ENCODE measurements at regions not wholly inside any gene's neighbourhood (a gene's known extent, or its start where the extent isn't known, plus 50 kb on each side); places are given as distances from the start of the nearest gene placed in this dataset.

DNA sequence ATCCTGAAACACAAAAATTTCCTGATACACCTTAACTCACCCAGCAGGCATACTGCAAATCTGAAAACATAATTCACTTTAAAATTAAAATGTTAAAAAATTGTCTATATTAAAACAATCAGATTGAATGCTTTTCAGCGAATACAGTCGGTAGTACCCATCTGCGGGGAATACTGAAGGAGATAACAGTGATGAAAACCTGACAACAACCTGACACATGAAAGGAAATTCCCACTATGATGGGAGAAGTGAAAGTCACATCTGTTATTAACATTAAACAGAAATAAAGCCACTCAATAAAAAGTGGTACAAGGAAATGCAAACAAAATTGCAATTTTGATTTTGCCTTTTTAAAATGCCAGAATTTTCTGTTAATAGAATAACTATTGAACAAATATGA, 448.0 kb upstream of the SEMA3A start:
- ChIA-PET CTCF (no interaction called here), POLR2A (no interaction called here)
- Histone ChIP-seq H3K27me3 (ENCODE audit: control insufficient read depth, insufficient read depth, low read length) (no peaks in the 10 kb centered on the region), H3K4me3 (ENCODE audit: low read depth in 2 of 2, low read length in 2 of 2) (no peak overlapping the region), H3K36me3 (ENCODE audit: control insufficient read depth, insufficient read depth, low read length) (no peaks in the 10 kb centered on the region), H3K4me1 (ENCODE audit: control insufficient read depth, insufficient read depth, low read length) (peaks cover 4% of the 10 kb centered on the region; the same call in 1 of the 2 replicates), H3K9me3 (ENCODE audit: control insufficient read depth, insufficient read depth, low read depth, low read length) (no peaks in the 10 kb centered on the region), H3K27ac (ENCODE audit: low read length) (no peak overlapping the region)
- ATAC-seq (no peak), DNase-seq (ENCODE audit: low read depth, low spot score) (no peak)
- in situ Hi-C loops (cut with HindIII; ENCODE audit: low pct_unique_long_range_greater_than_20kb, low sequenced_read_pairs) = no loop called here
- BruUV-seq (replicated peaks) = no TSS peak
- TF ChIP-seq, protein P1, sequence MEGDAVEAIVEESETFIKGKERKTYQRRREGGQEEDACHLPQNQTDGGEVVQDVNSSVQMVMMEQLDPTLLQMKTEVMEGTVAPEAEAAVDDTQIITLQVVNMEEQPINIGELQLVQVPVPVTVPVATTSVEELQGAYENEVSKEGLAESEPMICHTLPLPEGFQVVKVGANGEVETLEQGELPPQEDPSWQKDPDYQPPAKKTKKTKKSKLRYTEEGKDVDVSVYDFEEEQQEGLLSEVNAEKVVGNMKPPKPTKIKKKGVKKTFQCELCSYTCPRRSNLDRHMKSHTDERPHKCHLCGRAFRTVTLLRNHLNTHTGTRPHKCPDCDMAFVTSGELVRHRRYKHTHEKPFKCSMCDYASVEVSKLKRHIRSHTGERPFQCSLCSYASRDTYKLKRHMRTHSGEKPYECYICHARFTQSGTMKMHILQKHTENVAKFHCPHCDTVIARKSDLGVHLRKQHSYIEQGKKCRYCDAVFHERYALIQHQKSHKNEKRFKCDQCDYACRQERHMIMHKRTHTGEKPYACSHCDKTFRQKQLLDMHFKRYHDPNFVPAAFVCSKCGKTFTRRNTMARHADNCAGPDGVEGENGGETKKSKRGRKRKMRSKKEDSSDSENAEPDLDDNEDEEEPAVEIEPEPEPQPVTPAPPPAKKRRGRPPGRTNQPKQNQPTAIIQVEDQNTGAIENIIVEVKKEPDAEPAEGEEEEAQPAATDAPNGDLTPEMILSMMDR (IDR thresholded peaks at IDR 0.05) = no peak
- TF ChIP-seq POLR2AphosphoS5 (IDR thresholded peaks at IDR 0.05; ENCODE audit: low read depth, low read length) (no peak), TCF7L2 (IDR thresholded peaks at IDR 0.05; ENCODE audit: low read depth, low read length) (no peak), SIN3A (IDR thresholded peaks at IDR 0.05; ENCODE audit: borderline replicate concordance, insufficient read depth, low read depth, low read length) (no peak)
- TF ChIP-seq, protein P2, sequence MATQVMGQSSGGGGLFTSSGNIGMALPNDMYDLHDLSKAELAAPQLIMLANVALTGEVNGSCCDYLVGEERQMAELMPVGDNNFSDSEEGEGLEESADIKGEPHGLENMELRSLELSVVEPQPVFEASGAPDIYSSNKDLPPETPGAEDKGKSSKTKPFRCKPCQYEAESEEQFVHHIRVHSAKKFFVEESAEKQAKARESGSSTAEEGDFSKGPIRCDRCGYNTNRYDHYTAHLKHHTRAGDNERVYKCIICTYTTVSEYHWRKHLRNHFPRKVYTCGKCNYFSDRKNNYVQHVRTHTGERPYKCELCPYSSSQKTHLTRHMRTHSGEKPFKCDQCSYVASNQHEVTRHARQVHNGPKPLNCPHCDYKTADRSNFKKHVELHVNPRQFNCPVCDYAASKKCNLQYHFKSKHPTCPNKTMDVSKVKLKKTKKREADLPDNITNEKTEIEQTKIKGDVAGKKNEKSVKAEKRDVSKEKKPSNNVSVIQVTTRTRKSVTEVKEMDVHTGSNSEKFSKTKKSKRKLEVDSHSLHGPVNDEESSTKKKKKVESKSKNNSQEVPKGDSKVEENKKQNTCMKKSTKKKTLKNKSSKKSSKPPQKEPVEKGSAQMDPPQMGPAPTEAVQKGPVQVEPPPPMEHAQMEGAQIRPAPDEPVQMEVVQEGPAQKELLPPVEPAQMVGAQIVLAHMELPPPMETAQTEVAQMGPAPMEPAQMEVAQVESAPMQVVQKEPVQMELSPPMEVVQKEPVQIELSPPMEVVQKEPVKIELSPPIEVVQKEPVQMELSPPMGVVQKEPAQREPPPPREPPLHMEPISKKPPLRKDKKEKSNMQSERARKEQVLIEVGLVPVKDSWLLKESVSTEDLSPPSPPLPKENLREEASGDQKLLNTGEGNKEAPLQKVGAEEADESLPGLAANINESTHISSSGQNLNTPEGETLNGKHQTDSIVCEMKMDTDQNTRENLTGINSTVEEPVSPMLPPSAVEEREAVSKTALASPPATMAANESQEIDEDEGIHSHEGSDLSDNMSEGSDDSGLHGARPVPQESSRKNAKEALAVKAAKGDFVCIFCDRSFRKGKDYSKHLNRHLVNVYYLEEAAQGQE (IDR thresholded peaks at IDR 0.05; ENCODE audit: insufficient read depth in 1 of 2, low read depth in 2 of 2, low read length in 1 of 2) = no peak
- intact Hi-C loops (cut with micrococcal nuclease; ENCODE audit: unreplicated experiment) = no loop called here

DNA sequence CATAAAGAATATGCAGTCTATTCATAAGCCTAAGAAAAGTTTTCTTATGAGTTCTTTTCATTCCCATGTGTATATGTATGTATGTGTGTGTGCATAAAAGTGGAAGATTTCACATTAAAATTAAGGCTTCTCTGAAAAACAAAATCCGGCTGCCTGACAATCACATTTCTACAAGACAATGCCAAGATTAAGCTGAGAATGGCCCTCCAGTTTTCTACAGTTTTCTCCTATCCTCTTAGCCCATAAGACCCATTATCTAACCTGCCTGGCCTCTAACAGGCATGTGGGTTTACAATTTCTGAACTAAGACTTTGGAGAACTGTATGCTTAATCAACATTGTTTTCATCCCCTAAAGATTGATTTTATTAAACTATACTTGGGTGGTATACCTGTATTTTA, 446.0 kb upstream of the SEMA3A start:
- intact Hi-C loops (cut with micrococcal nuclease; ENCODE audit: unreplicated experiment) = no loop called here
- Histone ChIP-seq H3K27ac (ENCODE audit: low read length) (peak overlapping the region; percentile 4; the same call in 1 of the 2 replicates), H3K9me3 (ENCODE audit: control insufficient read depth, insufficient read depth, low read depth, low read length) (no peaks in the 10 kb centered on the region), H3K27me3 (ENCODE audit: control insufficient read depth, insufficient read depth, low read length) (no peaks in the 10 kb centered on the region), H3K36me3 (ENCODE audit: control insufficient read depth, insufficient read depth, low read length) (no peaks in the 10 kb centered on the region), H3K4me1 (ENCODE audit: control insufficient read depth, insufficient read depth, low read length) (peaks cover 6% of the 10 kb centered on the region; the same call in 1 of the 2 replicates), H3K4me3 (ENCODE audit: low read depth in 2 of 2, low read length in 2 of 2) (no peak overlapping the region)
- no peak for DNase-seq (ENCODE audit: low read depth, low spot score)
- ATAC-seq = no peak
- TF ChIP-seq TCF7L2 (IDR thresholded peaks at IDR 0.05; ENCODE audit: low read depth, low read length) (no peak), SIN3A (IDR thresholded peaks at IDR 0.05; ENCODE audit: borderline replicate concordance, insufficient read depth, low read depth, low read length) (no peak)
- ChIA-PET CTCF (no interaction called here), POLR2A (no interaction called here)
- no TSS peak for BruUV-seq (replicated peaks)
- in situ Hi-C loops (cut with HindIII; ENCODE audit: low pct_unique_long_range_greater_than_20kb, low sequenced_read_pairs) = no loop called here

DNA sequence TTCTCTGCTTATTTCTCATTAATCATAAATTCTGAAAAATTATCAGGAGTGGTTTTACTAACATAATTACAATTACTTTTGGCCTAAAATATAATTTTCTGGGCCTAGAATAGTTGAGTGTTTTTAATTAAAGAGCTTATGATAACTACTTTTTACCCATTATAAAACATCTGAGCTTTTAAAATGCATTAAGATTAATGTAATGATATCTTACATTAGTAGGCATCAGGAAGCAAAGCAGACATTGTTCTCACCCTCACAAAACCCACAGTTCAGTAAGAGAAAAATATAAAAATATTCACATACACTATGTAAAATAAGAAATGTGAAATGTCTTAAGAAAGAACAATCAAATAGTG, 443.7 kb upstream of the SEMA3A start:
- H3K4me1 ChIP-seq (ENCODE audit: control insufficient read depth, insufficient read depth, low read length) = peaks cover 6% of the 10 kb centered on the region; the same call in 1 of the 2 replicates
- ATAC-seq = no peak
- BruUV-seq (replicated peaks) = no TSS peak
- POLR2A ChIA-PET = interaction anchor here (0.6 kb wide), 1 partner anchor 42 kb away, joined by 3 read pairs; no protein-coding TSS in a partner anchor
- TF ChIP-seq TCF7L2 (IDR thresholded peaks at IDR 0.05; ENCODE audit: low read depth, low read length) (no peak), SIN3A (IDR thresholded peaks at IDR 0.05; ENCODE audit: borderline replicate concordance, insufficient read depth, low read depth, low read length) (no peak), POLR2AphosphoS5 (IDR thresholded peaks at IDR 0.05; ENCODE audit: low read depth, low read length) (no peak)
- TF ChIP-seq, protein P1 (IDR thresholded peaks at IDR 0.05) = no peak
- TF ChIP-seq, protein P2 (IDR thresholded peaks at IDR 0.05; ENCODE audit: insufficient read depth in 1 of 2, low read depth in 2 of 2, low read length in 1 of 2) = no peak
- DNase-seq (ENCODE audit: low read depth, low spot score) = no peak
- H3K27ac ChIP-seq (ENCODE audit: low read length) = peak overlapping the region; percentile 58; the same call in 1 of the 2 replicates
- no peaks in the 10 kb centered on the region for H3K27me3 ChIP-seq (ENCODE audit: control insufficient read depth, insufficient read depth, low read length)
- intact Hi-C loops (cut with micrococcal nuclease; ENCODE audit: unreplicated experiment) (no loop called here), in situ Hi-C loops (cut with HindIII; ENCODE audit: low pct_unique_long_range_greater_than_20kb, low sequenced_read_pairs) (no loop called here)
- CTCF ChIA-PET = no interaction called here
- no peak overlapping the region for H3K4me3 ChIP-seq (ENCODE audit: low read depth in 2 of 2, low read length in 2 of 2)
- H3K36me3 ChIP-seq (ENCODE audit: control insufficient read depth, insufficient read depth, low read length) = no peaks in the 10 kb centered on the region
- no peaks in the 10 kb centered on the region for H3K9me3 ChIP-seq (ENCODE audit: control insufficient read depth, insufficient read depth, low read depth, low read length)
